ENCODE measurements at regions not wholly inside any gene's neighbourhood (a gene's known extent, or its start where the extent isn't known, plus 50 kb on each side); places are given as distances from the start of the nearest gene placed in this dataset.

DNA sequence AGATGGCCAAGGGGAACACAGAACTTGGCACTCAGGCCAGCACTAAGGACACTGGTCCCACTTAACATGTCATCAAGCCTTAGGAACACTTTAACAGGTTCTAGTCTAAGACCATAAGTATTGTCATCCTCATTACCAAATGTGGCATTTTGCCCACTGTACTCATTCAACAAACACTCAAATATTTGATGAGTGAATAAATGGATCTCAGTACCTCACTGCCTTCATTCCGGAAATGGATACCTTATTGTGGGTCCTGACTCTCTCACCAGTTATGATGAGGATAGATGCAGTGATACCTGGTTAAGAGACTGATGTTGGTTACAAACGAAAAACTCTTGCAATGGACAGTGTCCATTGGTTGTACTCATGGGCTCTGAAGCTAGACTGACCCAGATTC lies 455.2 kb upstream of the DYNLRB2 start:
- no peak overlapping the region for H3K4me3 ChIP-seq (ENCODE audit: low read length)
- no peak overlapping the region for H3K9ac ChIP-seq (ENCODE audit: extremely low read depth, low read length, poor library complexity, severe bottlenecking)
- no peak for DNase-seq
- H3K9me3 ChIP-seq (ENCODE audit: control insufficient read depth, low read length): no peaks in the 10 kb centered on the region
- H3K27me3 Mint-ChIP-seq (ENCODE audit: insufficient read depth): peaks cover 31% of the 10 kb centered on the region
- WGBS, 2 experiments (ENCODE audit: insufficient coverage in 1 of 2, insufficient read length in 1 of 2): 98 to 100% methylated on average over 1 to 2 of the region's 2 CpGs
- no peak overlapping the region for H3K4me3 Mint-ChIP-seq
- peaks cover 19% of the 10 kb centered on the region for H3K4me1 Mint-ChIP-seq
- TF ChIP-seq, protein P1, sequence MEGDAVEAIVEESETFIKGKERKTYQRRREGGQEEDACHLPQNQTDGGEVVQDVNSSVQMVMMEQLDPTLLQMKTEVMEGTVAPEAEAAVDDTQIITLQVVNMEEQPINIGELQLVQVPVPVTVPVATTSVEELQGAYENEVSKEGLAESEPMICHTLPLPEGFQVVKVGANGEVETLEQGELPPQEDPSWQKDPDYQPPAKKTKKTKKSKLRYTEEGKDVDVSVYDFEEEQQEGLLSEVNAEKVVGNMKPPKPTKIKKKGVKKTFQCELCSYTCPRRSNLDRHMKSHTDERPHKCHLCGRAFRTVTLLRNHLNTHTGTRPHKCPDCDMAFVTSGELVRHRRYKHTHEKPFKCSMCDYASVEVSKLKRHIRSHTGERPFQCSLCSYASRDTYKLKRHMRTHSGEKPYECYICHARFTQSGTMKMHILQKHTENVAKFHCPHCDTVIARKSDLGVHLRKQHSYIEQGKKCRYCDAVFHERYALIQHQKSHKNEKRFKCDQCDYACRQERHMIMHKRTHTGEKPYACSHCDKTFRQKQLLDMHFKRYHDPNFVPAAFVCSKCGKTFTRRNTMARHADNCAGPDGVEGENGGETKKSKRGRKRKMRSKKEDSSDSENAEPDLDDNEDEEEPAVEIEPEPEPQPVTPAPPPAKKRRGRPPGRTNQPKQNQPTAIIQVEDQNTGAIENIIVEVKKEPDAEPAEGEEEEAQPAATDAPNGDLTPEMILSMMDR (conservative IDR thresholded peaks at IDR 0.05): no peak
- no peak overlapping the region for H3K27ac Mint-ChIP-seq
- no peaks in the 10 kb centered on the region for H3K36me3 ChIP-seq (ENCODE audit: control insufficient read depth, insufficient read depth, low read length)
- H3K4me1 ChIP-seq (ENCODE audit: control insufficient read depth, insufficient read depth, low read length): no peaks in the 10 kb centered on the region
- H3K36me3 Mint-ChIP-seq (ENCODE audit: low read depth): no peaks in the 10 kb centered on the region
- peaks cover 21% of the 10 kb centered on the region for H3K27me3 ChIP-seq (ENCODE audit: control insufficient read depth, insufficient read depth, low read length, poor library complexity, severe bottlenecking)
- no peak overlapping the region for H3K27ac ChIP-seq (ENCODE audit: low read depth, low read length)
- H3K9me3 Mint-ChIP-seq: peaks cover 10% of the 10 kb centered on the region

DNA sequence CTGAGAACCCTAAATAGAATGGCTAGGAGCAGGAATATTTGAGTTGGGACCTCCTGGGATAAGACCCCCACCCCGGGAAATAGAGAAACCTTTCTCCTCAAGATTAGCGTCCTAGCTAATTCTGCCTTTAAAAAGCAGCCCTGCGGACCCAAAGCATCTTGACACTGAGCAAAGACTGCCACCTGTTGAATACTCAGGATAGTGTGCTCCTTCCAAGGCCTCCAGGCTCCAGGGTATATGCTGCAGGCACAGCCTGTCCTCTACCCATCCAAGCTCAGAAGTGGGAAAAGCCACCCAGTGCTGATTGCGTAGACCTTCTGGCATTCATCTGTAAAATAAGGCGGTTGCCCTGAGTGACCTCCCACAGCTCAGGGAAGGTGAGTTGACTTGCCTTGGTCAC lies 456.2 kb upstream of the DYNLRB2 start:
- Histone ChIP-seq H3K27me3 (ENCODE audit: control insufficient read depth, insufficient read depth, low read length, poor library complexity, severe bottlenecking) (peaks cover 30% of the 10 kb centered on the region), H3K4me1 (ENCODE audit: control insufficient read depth, insufficient read depth, low read length) (no peaks in the 10 kb centered on the region), H3K9ac (ENCODE audit: extremely low read depth, low read length, poor library complexity, severe bottlenecking) (no peak overlapping the region), H3K9me3 (ENCODE audit: control insufficient read depth, low read length) (no peaks in the 10 kb centered on the region), H3K36me3 (ENCODE audit: control insufficient read depth, insufficient read depth, low read length) (no peaks in the 10 kb centered on the region), H3K4me3 (ENCODE audit: low read length) (no peak overlapping the region), H3K27ac (ENCODE audit: low read depth, low read length) (no peak overlapping the region)
- Mint-ChIP-seq H3K4me3 (no peak overlapping the region), H3K4me1 (peaks cover 19% of the 10 kb centered on the region), H3K36me3 (ENCODE audit: low read depth) (no peaks in the 10 kb centered on the region), H3K27me3 (ENCODE audit: insufficient read depth) (peaks cover 41% of the 10 kb centered on the region), H3K27ac (no peak overlapping the region), H3K9me3 (peaks cover 10% of the 10 kb centered on the region)
- peak; percentile 82 for DNase-seq
- TF ChIP-seq, protein P1 (conservative IDR thresholded peaks at IDR 0.05): peak; percentile 85
- 29 to 42% methylated on average over 3 to 5 of the region's 5 CpGs for WGBS, 2 experiments (ENCODE audit: insufficient coverage in 1 of 2, insufficient read length in 1 of 2)

DNA sequence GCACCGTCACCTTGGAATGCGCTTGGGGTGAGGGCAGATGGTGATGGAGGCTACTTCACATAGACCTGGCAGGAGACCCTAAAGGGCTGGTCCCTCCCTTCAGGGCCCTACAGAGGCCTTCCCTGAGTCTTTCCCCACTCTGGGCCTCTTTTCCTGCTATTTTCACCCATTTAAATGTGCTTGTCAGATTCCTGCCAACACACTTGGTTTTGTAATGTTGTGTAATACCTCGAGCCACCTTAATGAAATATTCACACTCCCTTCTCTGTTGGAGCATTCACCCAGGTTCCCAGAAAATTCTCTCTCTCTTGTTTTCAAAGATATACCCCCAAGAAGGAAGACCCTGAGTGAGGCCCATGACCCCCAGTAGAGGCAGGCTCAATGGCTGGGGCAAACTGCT lies 456.6 kb upstream of the DYNLRB2 start:
- WGBS, 2 experiments (ENCODE audit: insufficient coverage in 1 of 2, insufficient read length in 1 of 2): 94 to 100% methylated on average over 1 to 3 of the region's 3 CpGs

More for the DNA sequence above, 456.6 kb upstream of the DYNLRB2 start:
- Mint-ChIP-seq H3K27me3 (ENCODE audit: insufficient read depth) (peaks cover 43% of the 10 kb centered on the region), H3K4me3 (no peak overlapping the region), H3K4me1 (peaks cover 19% of the 10 kb centered on the region), H3K36me3 (ENCODE audit: low read depth) (no peaks in the 10 kb centered on the region), H3K9me3 (peaks cover 10% of the 10 kb centered on the region), H3K27ac (no peak overlapping the region)
- Histone ChIP-seq H3K4me1 (ENCODE audit: control insufficient read depth, insufficient read depth, low read length) (no peaks in the 10 kb centered on the region), H3K27me3 (ENCODE audit: control insufficient read depth, insufficient read depth, low read length, poor library complexity, severe bottlenecking) (peaks cover 35% of the 10 kb centered on the region), H3K27ac (ENCODE audit: low read depth, low read length) (no peak overlapping the region), H3K4me3 (ENCODE audit: low read length) (no peak overlapping the region), H3K9me3 (ENCODE audit: control insufficient read depth, low read length) (no peaks in the 10 kb centered on the region), H3K9ac (ENCODE audit: extremely low read depth, low read length, poor library complexity, severe bottlenecking) (no peak overlapping the region), H3K36me3 (ENCODE audit: control insufficient read depth, insufficient read depth, low read length) (no peaks in the 10 kb centered on the region)
- TF ChIP-seq, protein P1 (conservative IDR thresholded peaks at IDR 0.05): no peak
- DNase-seq: no peak
